Astrocyte (in vitro differentiated cells and primary cell): ENCODE measurements at regions not wholly inside any gene's neighbourhood (a gene's known extent, or its start where the extent isn't known, plus 50 kb on each side); places are given as distances from the start of the nearest gene placed in this dataset.

Experiments used
- DNase-seq: peaks from one replicate; pipeline ENCODE4 v3.0.0-alpha.2; 2010; ENCODE audit warnings: low read depth
- FAIRE-seq: peaks from 2 replicates; lab custom pipeline; 2011; peaks lifted over from hg19 to GRCh38; lab: Jason Lieb, UNC
- H2AFZ ChIP-seq: 2 replicates; pipeline ENCODE4 v1.6.0; 2012; ENCODE audit warnings: low read depth, low read length, inconsistent platforms
- H3K27ac ChIP-seq: 2 replicates; pipeline ENCODE4 v1.5.1; 2011; ENCODE audit warnings: low read depth, low read length, inconsistent platforms
- H3K27me3 ChIP-seq: 2 replicates; pipeline ENCODE4 v1.6.0; 2011; ENCODE audit warnings: low read length, inconsistent platforms; ENCODE audit not compliant: insufficient read depth
- H3K36me3 ChIP-seq: 2 replicates; pipeline ENCODE4 v1.5.1; 2011; ENCODE audit warnings: low read length, inconsistent platforms; ENCODE audit not compliant: insufficient read depth
- H3K4me1 ChIP-seq: 2 replicates; pipeline ENCODE4 v1.5.1; 2011; ENCODE audit warnings: low read length, inconsistent platforms; ENCODE audit not compliant: insufficient read depth
- H3K4me2 ChIP-seq: 2 replicates; pipeline ENCODE4 v1.6.0; 2012; ENCODE audit warnings: low read length, inconsistent platforms
- H3K4me3 ChIP-seq: 2 replicates; pipeline ENCODE4 v1.5.1; 2011; ENCODE audit warnings: low read depth, mild to moderate bottlenecking, low read length, inconsistent platforms; ENCODE audit not compliant: insufficient read depth
- H3K79me2 ChIP-seq: 2 replicates; pipeline ENCODE4 v1.6.0; 2012; ENCODE audit warnings: mild to moderate bottlenecking, low read length, inconsistent platforms; ENCODE audit not compliant: insufficient read depth
- H3K9ac ChIP-seq: 2 replicates; pipeline ENCODE4 v1.6.0; 2012; ENCODE audit warnings: mild to moderate bottlenecking, low read length, inconsistent platforms
- H3K9me3 ChIP-seq: 2 replicates; pipeline ENCODE4 v1.5.1; 2012; ENCODE audit warnings: low read depth, mild to moderate bottlenecking, low read length, inconsistent platforms; ENCODE audit not compliant: insufficient read depth
- H4K20me1 ChIP-seq: 2 replicates; pipeline ENCODE4 v1.6.0; 2012; ENCODE audit warnings: low read length, inconsistent platforms; ENCODE audit not compliant: insufficient read depth
- H3K27ac Mint-ChIP-seq: one replicate; pipeline ENCODE4 v1.8.0; 2021; ENCODE audit warnings: mild to moderate bottlenecking, mixed read lengths; ENCODE audit not compliant: unreplicated experiment
- H3K27me3 Mint-ChIP-seq: one replicate; pipeline ENCODE4 v1.8.0; 2021; ENCODE audit warnings: low read depth, mixed read lengths; ENCODE audit not compliant: unreplicated experiment
- H3K36me3 Mint-ChIP-seq: one replicate; pipeline ENCODE4 v1.8.0; 2021; ENCODE audit warnings: low read depth, mixed read lengths; ENCODE audit not compliant: unreplicated experiment
- H3K4me1 Mint-ChIP-seq: one replicate; pipeline ENCODE4 v1.8.0; 2021; ENCODE audit warnings: low read depth, mixed read lengths; ENCODE audit not compliant: unreplicated experiment
- H3K4me3 Mint-ChIP-seq: one replicate; pipeline ENCODE4 v1.8.0; 2021; ENCODE audit warnings: mild to moderate bottlenecking, moderate library complexity, mixed read lengths; ENCODE audit not compliant: unreplicated experiment
- H3K9me3 Mint-ChIP-seq: one replicate; pipeline ENCODE4 v1.8.0; 2021; ENCODE audit warnings: mild to moderate bottlenecking, mixed read lengths; ENCODE audit not compliant: unreplicated experiment
- CTCF ChIP-seq: IDR thresholded peaks from 2 replicates; pipeline ENCODE4 v1.5.1; 2011; ENCODE audit warnings: low read depth, mild to moderate bottlenecking, inconsistent platforms, low read length, moderate library complexity; ENCODE audit not compliant: insufficient read depth
- EZH2 ChIP-seq: IDR thresholded peaks from 2 replicates; pipeline ENCODE4 v1.6.1; 2012; ENCODE audit warnings: mild to moderate bottlenecking, low read length, inconsistent platforms; ENCODE audit not compliant: insufficient read depth

GRCh38 chr13:37229931-37230330 is 124.5 kb upstream of the CSNK1A1L start:
- Histone ChIP-seq H3K27me3 (no peaks in the 10 kb centered on the region), H3K9ac (no peak overlapping the region), H3K4me2 (no peak overlapping the region), H4K20me1 (no peaks in the 10 kb centered on the region), H3K9me3 (no peaks in the 10 kb centered on the region), H3K79me2 (no peaks in the 10 kb centered on the region), H3K4me3 (no peak overlapping the region), H2AFZ (no peak overlapping the region), H3K4me1 (peaks cover 9% of the 10 kb centered on the region), H3K27ac (no peak overlapping the region), H3K36me3 (no peaks in the 10 kb centered on the region)
- peak; percentile 29 for FAIRE-seq
- no peaks in the 10 kb centered on the region for H3K27me3 Mint-ChIP-seq
- H3K9me3 Mint-ChIP-seq = no peaks in the 10 kb centered on the region
- no peak for DNase-seq
- no peak overlapping the region for H3K4me3 Mint-ChIP-seq
- peaks cover 10% of the 10 kb centered on the region for H3K4me1 Mint-ChIP-seq
- H3K36me3 Mint-ChIP-seq = no peaks in the 10 kb centered on the region
- no peak for TF ChIP-seq EZH2
- TF ChIP-seq CTCF = no peak
- no peak overlapping the region for H3K27ac Mint-ChIP-seq

- H3K4me3 Mint-ChIP-seq = no peak overlapping the region
- no peaks in the 10 kb centered on the region for H3K27me3 Mint-ChIP-seq
- no peak overlapping the region for H3K27ac Mint-ChIP-seq
- H3K4me3 ChIP-seq = no peak overlapping the region
- peak overlapping the region; percentile 55 for H3K27ac ChIP-seq
- peaks cover 6% of the 10 kb centered on the region for H3K9me3 Mint-ChIP-seq
- TF ChIP-seq CTCF (no peak), EZH2 (no peak)
- FAIRE-seq (peak; percentile 66), DNase-seq (peak; percentile 29)
- peaks cover 10% of the 10 kb centered on the region for H3K4me1 Mint-ChIP-seq
- peaks cover 9% of the 10 kb centered on the region for H3K4me1 ChIP-seq
- H3K4me2 ChIP-seq = no peak overlapping the region
- H3K36me3 ChIP-seq = no peaks in the 10 kb centered on the region
- H3K79me2 ChIP-seq = no peaks in the 10 kb centered on the region
- no peaks in the 10 kb centered on the region for H3K36me3 Mint-ChIP-seq
- no peaks in the 10 kb centered on the region for H3K9me3 ChIP-seq
- H2AFZ ChIP-seq = no peak overlapping the region
- H3K27me3 ChIP-seq = no peaks in the 10 kb centered on the region
- no peak overlapping the region for H3K9ac ChIP-seq
- H4K20me1 ChIP-seq = no peaks in the 10 kb centered on the region
Measured at GRCh38 chr13:37226971-37227370, 121.5 kb upstream of the CSNK1A1L start.

GRCh38 chr13:37225414-37226070 is 120.1 kb upstream of the CSNK1A1L start:
- DNase-seq = peak; percentile 70
- no peaks in the 10 kb centered on the region for H4K20me1 ChIP-seq
- H3K9ac ChIP-seq = peak overlapping the region; percentile 43
- peak overlapping the region; percentile 40 for H3K4me2 ChIP-seq
- peaks cover 10% of the 10 kb centered on the region for H3K4me1 Mint-ChIP-seq
- TF ChIP-seq CTCF = no peak
- no peak for TF ChIP-seq EZH2
- no peak overlapping the region for H3K4me3 Mint-ChIP-seq
- H3K9me3 Mint-ChIP-seq = peaks cover 6% of the 10 kb centered on the region
- no peaks in the 10 kb centered on the region for H3K36me3 Mint-ChIP-seq
- no peaks in the 10 kb centered on the region for H3K27me3 ChIP-seq
- no peak overlapping the region for H3K4me3 ChIP-seq
- no peaks in the 10 kb centered on the region for H3K27me3 Mint-ChIP-seq
- H3K4me1 ChIP-seq = peaks cover 9% of the 10 kb centered on the region
- H3K27ac Mint-ChIP-seq = peak overlapping the region; percentile 77
- H2AFZ ChIP-seq = no peak overlapping the region
- H3K9me3 ChIP-seq = no peaks in the 10 kb centered on the region
- H3K79me2 ChIP-seq = no peaks in the 10 kb centered on the region
- H3K36me3 ChIP-seq = no peaks in the 10 kb centered on the region
- H3K27ac ChIP-seq = peak overlapping the region; percentile 70
- FAIRE-seq = peak; percentile 82
